Esophagus muscularis mucosa (tissue), 4 donors: ENCODE measurements at regions not wholly inside any gene's neighbourhood (a gene's known extent, or its start where the extent isn't known, plus 50 kb on each side); places are given as distances from the start of the nearest gene placed in this dataset.

ENCODE experiments used
- EP300 ChIP-seq: sonication (generic); formaldehyde crosslinking; IDR thresholded peaks from one replicate; pipeline ENCODE4 v1.6.1; 2017; ENCODE audit warnings: antibody characterized with exemption
- POLR2A ChIP-seq: fragments of 450-650 bp; IDR thresholded peaks from one replicate; pipeline ENCODE4 v1.6.1; 2017; ENCODE audit warnings: antibody characterized with exemption, moderate library complexity, mild to moderate bottlenecking, low read depth
- POLR2AphosphoS5 ChIP-seq, 2 donors: sonication (generic); formaldehyde crosslinking; IDR thresholded peaks; one replicate each; pipeline ENCODE4 v1.6.1; 2017; ENCODE audit warnings: antibody characterized with exemption in 2 of 2
- TF ChIP-seq, protein P1 (sequence below), 3 experiments: fragments of 200-600 bp in 2 of 3; fragments of 450-650 bp in 1 of 3; sonication (generic) in 2 of 3; IDR thresholded peaks; one replicate each; pipeline ENCODE4 v1.5.1; 2017 to 2019; ENCODE audit warnings: antibody characterized with exemption in 3 of 3, mild to moderate bottlenecking in 2 of 3, moderate library complexity in 1 of 3

DNA sequence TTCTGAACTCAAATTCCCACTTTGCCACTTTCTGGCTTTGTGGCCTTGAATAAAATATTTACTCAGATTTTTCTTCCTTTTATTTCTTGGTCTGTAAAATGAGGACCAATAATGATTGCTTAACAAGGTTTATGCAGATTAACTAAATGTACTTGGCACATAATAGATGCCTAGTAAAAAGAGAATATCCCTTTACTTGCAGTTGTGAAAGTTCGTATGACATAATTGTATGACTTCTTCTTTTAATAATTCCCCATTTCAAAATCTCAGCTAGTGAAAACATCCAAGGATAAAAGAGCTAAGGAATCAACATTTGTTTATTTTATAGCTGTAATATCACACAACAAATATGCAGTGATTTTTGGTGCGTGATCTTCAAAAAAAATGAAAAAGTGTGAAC is 215.6 kb upstream of the ATP2B1 start:
- TF ChIP-seq POLR2A (no peak), EP300 (no peak), POLR2AphosphoS5 (IDR thresholded peaks at IDR 0.05) (no peak)
- TF ChIP-seq, protein P1, sequence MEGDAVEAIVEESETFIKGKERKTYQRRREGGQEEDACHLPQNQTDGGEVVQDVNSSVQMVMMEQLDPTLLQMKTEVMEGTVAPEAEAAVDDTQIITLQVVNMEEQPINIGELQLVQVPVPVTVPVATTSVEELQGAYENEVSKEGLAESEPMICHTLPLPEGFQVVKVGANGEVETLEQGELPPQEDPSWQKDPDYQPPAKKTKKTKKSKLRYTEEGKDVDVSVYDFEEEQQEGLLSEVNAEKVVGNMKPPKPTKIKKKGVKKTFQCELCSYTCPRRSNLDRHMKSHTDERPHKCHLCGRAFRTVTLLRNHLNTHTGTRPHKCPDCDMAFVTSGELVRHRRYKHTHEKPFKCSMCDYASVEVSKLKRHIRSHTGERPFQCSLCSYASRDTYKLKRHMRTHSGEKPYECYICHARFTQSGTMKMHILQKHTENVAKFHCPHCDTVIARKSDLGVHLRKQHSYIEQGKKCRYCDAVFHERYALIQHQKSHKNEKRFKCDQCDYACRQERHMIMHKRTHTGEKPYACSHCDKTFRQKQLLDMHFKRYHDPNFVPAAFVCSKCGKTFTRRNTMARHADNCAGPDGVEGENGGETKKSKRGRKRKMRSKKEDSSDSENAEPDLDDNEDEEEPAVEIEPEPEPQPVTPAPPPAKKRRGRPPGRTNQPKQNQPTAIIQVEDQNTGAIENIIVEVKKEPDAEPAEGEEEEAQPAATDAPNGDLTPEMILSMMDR (IDR thresholded peaks at IDR 0.05), result no peak
